Neural cell (in vitro differentiated cells): ENCODE measurements at regions not wholly inside any gene's neighbourhood (a gene's known extent, or its start where the extent isn't known, plus 50 kb on each side); places are given as distances from the start of the nearest gene placed in this dataset.

ENCODE experiments used
- H2AFZ ChIP-seq: fragments of 200-600, 300-800 bp; sonication (generic), shearing (Covaris generic); 2 replicates; pipeline ENCODE4 v1.6.0; 2014; ENCODE audit warnings: low read depth, mild to moderate bottlenecking, antibody characterized with exemption, low read length, moderate library complexity
- H3F3A ChIP-seq: fragments of 200-600 bp; shearing (Covaris generic); 2 replicates; pipeline ENCODE4 v1.6.1; 2016; ENCODE audit warnings: mild to moderate bottlenecking, moderate library complexity, mixed read lengths, antibody characterized with exemption, low read length; ENCODE audit not compliant: insufficient read depth, poor library complexity, severe bottlenecking
- H3K27ac ChIP-seq: fragments of 200-600, 300-800 bp; sonication (generic), shearing (Covaris generic); 2 replicates; pipeline ENCODE4 v1.5.1; 2014; ENCODE audit warnings: mild to moderate bottlenecking, low read length, moderate library complexity
- H3K27me3 ChIP-seq: fragments of 300-800, 200-600 bp; sonication (generic), shearing (Covaris generic); 2 replicates; pipeline ENCODE4 v1.6.0; 2014; ENCODE audit warnings: mild to moderate bottlenecking, low read depth, low read length, moderate library complexity; ENCODE audit not compliant: insufficient read depth
- H3K36me3 ChIP-seq: fragments of 300-800, 200-600 bp; sonication (generic), shearing (Covaris generic); 2 replicates; pipeline ENCODE4 v1.5.1; 2014; ENCODE audit warnings: mild to moderate bottlenecking, antibody characterized with exemption, low read length, moderate library complexity; ENCODE audit not compliant: insufficient read depth
- H3K4me2 ChIP-seq: fragments of 300-800, 200-600 bp; sonication (generic), shearing (Covaris generic); 2 replicates; pipeline ENCODE4 v1.6.0; 2014; ENCODE audit warnings: mild to moderate bottlenecking, low read length
- H3K4me3 ChIP-seq: fragments of 300-800, 200-600 bp; sonication (generic), shearing (Covaris generic); 2 replicates; pipeline ENCODE4 v1.5.1; 2014; ENCODE audit warnings: mild to moderate bottlenecking, low read length, moderate library complexity
- H3K79me2 ChIP-seq: fragments of 200-600 bp; shearing (Covaris generic); replicated peaks from 2 replicates; pipeline ENCODE4 v1.6.0; 2014; ENCODE audit warnings: mild to moderate bottlenecking, low read length, moderate library complexity; ENCODE audit not compliant: insufficient read depth
- H3K9ac ChIP-seq: fragments of 300-800, 200-600 bp; sonication (generic), shearing (Covaris generic); 2 replicates; pipeline ENCODE4 v1.6.1; 2016; ENCODE audit warnings: mild to moderate bottlenecking, low read length, mixed read lengths
- H3K9me2 ChIP-seq: fragments of 200-600 bp; shearing (Covaris generic); 2 replicates; pipeline ENCODE4 v1.6.1; 2016; ENCODE audit warnings: mild to moderate bottlenecking, low read length, mixed read lengths; ENCODE audit not compliant: insufficient read depth
- H3K9me3 ChIP-seq: fragments of 200-600, 300-800 bp; sonication (generic), shearing (Covaris generic); 2 replicates; pipeline ENCODE4 v1.6.1; 2016; ENCODE audit warnings: mild to moderate bottlenecking, mixed run types, low read length, moderate library complexity, mixed read lengths
- H4K20me1 ChIP-seq: fragments of 200-600 bp; shearing (Covaris generic); 2 replicates; pipeline ENCODE4 v1.6.1; 2016; ENCODE audit warnings: mild to moderate bottlenecking, mixed run types; ENCODE audit not compliant: insufficient read depth
- CTCF ChIP-seq: fragments of 450-650 bp; IDR thresholded peaks from 2 replicates; pipeline ENCODE4 v1.5.1; 2014; ENCODE audit warnings: antibody characterized with exemption, mild to moderate bottlenecking, moderate library complexity; ENCODE audit not compliant: poor library complexity, severe bottlenecking
- EP300 ChIP-seq: fragments of 450-650 bp; conservative IDR thresholded peaks from 2 replicates; pipeline ENCODE4 v1.6.1; 2014; ENCODE audit warnings: antibody characterized with exemption, mild to moderate bottlenecking, moderate library complexity; ENCODE audit not compliant: poor library complexity, severe bottlenecking
- EZH2 ChIP-seq: fragments of 200-600, 300-800 bp; shearing (Covaris generic), sonication (generic); IDR thresholded peaks from 2 replicates; pipeline ENCODE4 v1.6.1; 2014; ENCODE audit warnings: antibody characterized with exemption, low read length, borderline replicate concordance, mild to moderate bottlenecking; ENCODE audit not compliant: insufficient read depth, poor library complexity, severe bottlenecking
- MXI1 ChIP-seq: fragments of 450-650 bp; conservative IDR thresholded peaks from 2 replicates; pipeline ENCODE4 v1.6.1; 2014; ENCODE audit warnings: antibody characterized with exemption, mild to moderate bottlenecking; ENCODE audit not compliant: poor library complexity, severe bottlenecking
- POLR2AphosphoS5 ChIP-seq: IDR thresholded peaks from 2 replicates; pipeline ENCODE4 v1.6.1; 2012
- RAD21 ChIP-seq: fragments of 450-650 bp; conservative IDR thresholded peaks from 2 replicates; pipeline ENCODE4 v1.6.1; 2014; ENCODE audit warnings: antibody characterized with exemption, mild to moderate bottlenecking, moderate library complexity
- SMC3 ChIP-seq: fragments of 450-650 bp; conservative IDR thresholded peaks from 2 replicates; pipeline ENCODE4 v1.6.1; 2014; ENCODE audit warnings: antibody characterized with exemption, mild to moderate bottlenecking, moderate library complexity; ENCODE audit not compliant: poor library complexity
- TAF1 ChIP-seq: IDR thresholded peaks from 2 replicates; pipeline ENCODE4 v1.6.1; 2012; ENCODE audit warnings: low read depth
- TF ChIP-seq, protein P1 (sequence below): IDR thresholded peaks from 2 replicates; pipeline ENCODE4 v1.6.1; 2012; ENCODE audit warnings: borderline replicate concordance

- Histone ChIP-seq H3K9ac (no peak overlapping the region), H4K20me1 (no peaks in the 10 kb centered on the region), H3K36me3 (no peaks in the 10 kb centered on the region), H3K27ac (no peak overlapping the region), H3K4me3 (no peak overlapping the region), H3K79me2 (no peaks in the 10 kb centered on the region), H3K9me3 (peaks cover 3% of the 10 kb centered on the region), H3K4me2 (no peak overlapping the region), H2AFZ (no peak overlapping the region), H3K27me3 (no peaks in the 10 kb centered on the region), H3F3A (no peaks in the 10 kb centered on the region), H3K9me2 (no peaks in the 10 kb centered on the region)
- no peak for TF ChIP-seq POLR2AphosphoS5
- TF ChIP-seq EP300, result no peak
- no peak for TF ChIP-seq TAF1
- TF ChIP-seq, protein P1, sequence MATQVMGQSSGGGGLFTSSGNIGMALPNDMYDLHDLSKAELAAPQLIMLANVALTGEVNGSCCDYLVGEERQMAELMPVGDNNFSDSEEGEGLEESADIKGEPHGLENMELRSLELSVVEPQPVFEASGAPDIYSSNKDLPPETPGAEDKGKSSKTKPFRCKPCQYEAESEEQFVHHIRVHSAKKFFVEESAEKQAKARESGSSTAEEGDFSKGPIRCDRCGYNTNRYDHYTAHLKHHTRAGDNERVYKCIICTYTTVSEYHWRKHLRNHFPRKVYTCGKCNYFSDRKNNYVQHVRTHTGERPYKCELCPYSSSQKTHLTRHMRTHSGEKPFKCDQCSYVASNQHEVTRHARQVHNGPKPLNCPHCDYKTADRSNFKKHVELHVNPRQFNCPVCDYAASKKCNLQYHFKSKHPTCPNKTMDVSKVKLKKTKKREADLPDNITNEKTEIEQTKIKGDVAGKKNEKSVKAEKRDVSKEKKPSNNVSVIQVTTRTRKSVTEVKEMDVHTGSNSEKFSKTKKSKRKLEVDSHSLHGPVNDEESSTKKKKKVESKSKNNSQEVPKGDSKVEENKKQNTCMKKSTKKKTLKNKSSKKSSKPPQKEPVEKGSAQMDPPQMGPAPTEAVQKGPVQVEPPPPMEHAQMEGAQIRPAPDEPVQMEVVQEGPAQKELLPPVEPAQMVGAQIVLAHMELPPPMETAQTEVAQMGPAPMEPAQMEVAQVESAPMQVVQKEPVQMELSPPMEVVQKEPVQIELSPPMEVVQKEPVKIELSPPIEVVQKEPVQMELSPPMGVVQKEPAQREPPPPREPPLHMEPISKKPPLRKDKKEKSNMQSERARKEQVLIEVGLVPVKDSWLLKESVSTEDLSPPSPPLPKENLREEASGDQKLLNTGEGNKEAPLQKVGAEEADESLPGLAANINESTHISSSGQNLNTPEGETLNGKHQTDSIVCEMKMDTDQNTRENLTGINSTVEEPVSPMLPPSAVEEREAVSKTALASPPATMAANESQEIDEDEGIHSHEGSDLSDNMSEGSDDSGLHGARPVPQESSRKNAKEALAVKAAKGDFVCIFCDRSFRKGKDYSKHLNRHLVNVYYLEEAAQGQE, result no peak
- TF ChIP-seq MXI1, result no peak
- TF ChIP-seq RAD21, result no peak
- no peak for TF ChIP-seq SMC3
- TF ChIP-seq EZH2, result no peak
- no peak for TF ChIP-seq CTCF
Measured at GRCh38 chr3:72630969-72631344, 217.3 kb downstream of the SHQ1 start.

DNA sequence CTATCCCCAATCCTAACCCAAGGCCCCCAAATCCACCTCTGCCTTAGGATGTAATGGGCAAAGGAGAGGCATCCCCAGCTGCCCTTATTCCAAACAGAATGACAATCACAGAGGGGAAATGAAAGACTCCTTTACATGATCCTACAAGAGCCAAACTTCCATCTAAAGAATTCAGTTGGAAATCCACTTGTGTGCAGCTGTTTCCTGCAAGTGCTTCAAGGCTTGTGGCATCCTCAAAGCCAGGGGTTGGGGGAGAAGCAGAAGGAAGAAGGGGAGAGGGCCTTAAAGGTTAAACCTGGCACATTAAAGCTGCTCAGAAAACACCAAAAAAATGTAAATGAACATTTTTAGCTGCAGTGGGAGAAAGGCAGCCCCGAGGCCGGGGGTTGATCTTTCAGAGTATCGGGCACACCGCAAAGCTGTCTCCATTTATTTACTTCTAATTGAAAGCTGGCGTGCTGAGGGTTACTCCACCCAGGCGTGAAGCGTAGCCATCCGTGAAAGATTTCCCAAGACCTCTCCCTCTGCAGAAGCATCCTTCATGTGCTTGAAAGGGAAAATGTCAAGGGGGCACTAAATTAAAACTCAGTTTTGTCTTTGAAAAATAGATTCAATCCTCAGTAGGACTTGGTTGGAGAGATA is 217.8 kb downstream of the SHQ1 start:
- TF ChIP-seq TAF1 (no peak), EZH2 (no peak), CTCF (no peak), MXI1 (no peak), SMC3 (no peak), POLR2AphosphoS5 (no peak), EP300 (no peak), RAD21 (no peak)
- TF ChIP-seq, protein P1, result no peak
- no peaks in the 10 kb centered on the region for H3F3A ChIP-seq
- no peaks in the 10 kb centered on the region for H3K27me3 ChIP-seq
- no peak overlapping the region for H3K4me3 ChIP-seq
- H4K20me1 ChIP-seq, result no peaks in the 10 kb centered on the region
- H3K27ac ChIP-seq, result no peak overlapping the region
- no peak overlapping the region for H3K4me2 ChIP-seq
- no peaks in the 10 kb centered on the region for H3K9me2 ChIP-seq
- H3K9ac ChIP-seq, result no peak overlapping the region
- H3K9me3 ChIP-seq, result peaks cover 3% of the 10 kb centered on the region
- no peak overlapping the region for H2AFZ ChIP-seq
- no peaks in the 10 kb centered on the region for H3K36me3 ChIP-seq
- H3K79me2 ChIP-seq, result no peaks in the 10 kb centered on the region
